ENCODE measurements at regions not wholly inside any gene's neighbourhood (a gene's known extent, or its start where the extent isn't known, plus 50 kb on each side); places are given as distances from the start of the nearest gene placed in this dataset.
"Not testable (repeated sequence)": the region's sequence is repeated elsewhere in the genome, so short reads cannot be mapped to it uniquely, and the experiment has no call there.

DNA sequence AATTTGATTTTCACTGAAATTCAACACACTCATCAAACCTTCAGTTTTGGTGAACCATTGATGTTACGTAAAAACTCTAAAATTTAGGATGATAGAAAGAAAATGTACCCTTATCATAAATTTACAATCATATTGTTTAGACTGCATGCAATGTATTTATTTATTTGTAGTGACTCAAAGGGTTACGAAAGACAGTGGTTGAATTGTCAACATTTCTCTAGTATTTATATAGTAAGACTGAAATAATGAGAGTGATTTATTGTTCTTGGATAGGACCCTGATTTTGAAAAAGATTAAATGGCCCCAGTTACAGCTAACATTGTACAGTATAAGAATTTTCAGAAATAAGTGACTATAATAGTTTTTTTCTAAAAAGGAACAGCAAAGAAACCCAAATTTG lies 591.5 kb downstream of the RFPL4B start:
- no peak for DNase-seq
- Histone ChIP-seq H3K36me3 (no peaks in the 10 kb centered on the region), H3K4me3 (ENCODE audit: low read depth, low read length) (no peak overlapping the region), H3K9me3 (ENCODE audit: severe bottlenecking) (no peaks in the 10 kb centered on the region), H3K27ac (no peak overlapping the region), H3K27me3 (ENCODE audit: insufficient read depth, low read depth, severe bottlenecking) (no peaks in the 10 kb centered on the region)
- TF ChIP-seq, protein P1, sequence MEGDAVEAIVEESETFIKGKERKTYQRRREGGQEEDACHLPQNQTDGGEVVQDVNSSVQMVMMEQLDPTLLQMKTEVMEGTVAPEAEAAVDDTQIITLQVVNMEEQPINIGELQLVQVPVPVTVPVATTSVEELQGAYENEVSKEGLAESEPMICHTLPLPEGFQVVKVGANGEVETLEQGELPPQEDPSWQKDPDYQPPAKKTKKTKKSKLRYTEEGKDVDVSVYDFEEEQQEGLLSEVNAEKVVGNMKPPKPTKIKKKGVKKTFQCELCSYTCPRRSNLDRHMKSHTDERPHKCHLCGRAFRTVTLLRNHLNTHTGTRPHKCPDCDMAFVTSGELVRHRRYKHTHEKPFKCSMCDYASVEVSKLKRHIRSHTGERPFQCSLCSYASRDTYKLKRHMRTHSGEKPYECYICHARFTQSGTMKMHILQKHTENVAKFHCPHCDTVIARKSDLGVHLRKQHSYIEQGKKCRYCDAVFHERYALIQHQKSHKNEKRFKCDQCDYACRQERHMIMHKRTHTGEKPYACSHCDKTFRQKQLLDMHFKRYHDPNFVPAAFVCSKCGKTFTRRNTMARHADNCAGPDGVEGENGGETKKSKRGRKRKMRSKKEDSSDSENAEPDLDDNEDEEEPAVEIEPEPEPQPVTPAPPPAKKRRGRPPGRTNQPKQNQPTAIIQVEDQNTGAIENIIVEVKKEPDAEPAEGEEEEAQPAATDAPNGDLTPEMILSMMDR (IDR thresholded peaks at IDR 0.05; ENCODE audit: low read depth, low read length) = no peak

GRCh38 chr6:112939563-112939962 lies 592.4 kb downstream of the RFPL4B start:
- Histone ChIP-seq H3K27me3 (ENCODE audit: insufficient read depth, low read depth, severe bottlenecking) (no peaks in the 10 kb centered on the region), H3K9me3 (ENCODE audit: severe bottlenecking) (no peaks in the 10 kb centered on the region), H3K36me3 (no peaks in the 10 kb centered on the region), H3K27ac (no peak overlapping the region), H3K4me3 (ENCODE audit: low read depth, low read length) (no peak overlapping the region)
- DNase-seq = no peak
- TF ChIP-seq, protein P1 (IDR thresholded peaks at IDR 0.05; ENCODE audit: low read depth, low read length) = no peak

DNA sequence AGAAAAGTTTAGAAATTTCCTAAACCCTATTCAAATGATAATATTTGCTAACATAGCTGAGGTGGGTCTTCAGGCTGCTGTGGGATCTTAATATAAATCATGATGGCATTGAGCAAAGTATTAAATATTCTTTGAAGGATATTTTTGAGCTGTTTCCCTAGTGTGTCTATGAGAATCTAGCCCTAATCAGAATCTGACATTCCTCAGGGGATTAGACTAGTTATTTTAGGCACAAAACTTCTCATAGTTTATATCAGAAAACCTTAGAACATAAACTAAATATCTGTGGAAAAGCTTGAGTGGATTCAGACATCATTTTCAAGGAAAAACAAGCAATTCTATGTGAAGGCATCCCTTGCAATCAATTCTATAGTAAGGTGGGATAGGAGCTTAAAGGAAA lies 594.5 kb downstream of the RFPL4B start:
- TF ChIP-seq, protein P1 (IDR thresholded peaks at IDR 0.05; ENCODE audit: low read depth, low read length) = no peak
- Histone ChIP-seq H3K27ac (no peak overlapping the region), H3K27me3 (ENCODE audit: insufficient read depth, low read depth, severe bottlenecking) (no peaks in the 10 kb centered on the region), H3K4me3 (ENCODE audit: low read depth, low read length) (no peak overlapping the region), H3K9me3 (ENCODE audit: severe bottlenecking) (no peaks in the 10 kb centered on the region), H3K36me3 (no peaks in the 10 kb centered on the region)
- no peak for DNase-seq

GRCh38 chr6:112946051-112946450 lies 598.9 kb downstream of the RFPL4B start:
- TF ChIP-seq, protein P1 (IDR thresholded peaks at IDR 0.05; ENCODE audit: low read depth, low read length) = no peak
- Histone ChIP-seq H3K36me3 (no peaks in the 10 kb centered on the region), H3K27ac (no peak overlapping the region), H3K9me3 (ENCODE audit: severe bottlenecking) (no peaks in the 10 kb centered on the region), H3K4me3 (ENCODE audit: low read depth, low read length) (no peak overlapping the region), H3K27me3 (ENCODE audit: insufficient read depth, low read depth, severe bottlenecking) (no peaks in the 10 kb centered on the region)
- DNase-seq = no peak

GRCh38 chr6:112947507-112947906 lies 600.4 kb downstream of the RFPL4B start:
- H3K27me3 ChIP-seq (ENCODE audit: insufficient read depth, low read depth, severe bottlenecking) = no peaks in the 10 kb centered on the region
- H3K4me3 ChIP-seq (ENCODE audit: low read depth, low read length) = no peak overlapping the region
- TF ChIP-seq, protein P1 (IDR thresholded peaks at IDR 0.05; ENCODE audit: low read depth, low read length) = no peak
- H3K9me3 ChIP-seq (ENCODE audit: severe bottlenecking) = no peaks in the 10 kb centered on the region
- H3K27ac ChIP-seq = no peak overlapping the region
- no peak for DNase-seq
- no peaks in the 10 kb centered on the region for H3K36me3 ChIP-seq

GRCh38 chr6:112951829-112952228 lies 604.7 kb downstream of the RFPL4B start:
- TF ChIP-seq, protein P1 (IDR thresholded peaks at IDR 0.05; ENCODE audit: low read depth, low read length) = no peak
- H3K27ac ChIP-seq = no peak overlapping the region
- H3K27me3 ChIP-seq (ENCODE audit: insufficient read depth, low read depth, severe bottlenecking) = no peaks in the 10 kb centered on the region
- no peak for DNase-seq
- H3K36me3 ChIP-seq = no peaks in the 10 kb centered on the region
- no peaks in the 10 kb centered on the region for H3K9me3 ChIP-seq (ENCODE audit: severe bottlenecking)
- H3K4me3 ChIP-seq (ENCODE audit: low read depth, low read length) = no peak overlapping the region

- not testable (repeated sequence) for DNase-seq; H3K4me3 ChIP-seq (ENCODE audit: low read depth, low read length); H3K27me3 ChIP-seq (ENCODE audit: insufficient read depth, low read depth, severe bottlenecking); H3K9me3 ChIP-seq (ENCODE audit: severe bottlenecking); H3K27ac ChIP-seq; H3K36me3 ChIP-seq
These were observed 608.6 kb downstream of the RFPL4B start for GRCh38 chr6:112955743-112956142.

Measured in WERI-Rb-1 (cell line).